RWPE1 (cell line): ENCODE measurements at regions not wholly inside any gene's neighbourhood (a gene's known extent, or its start where the extent isn't known, plus 50 kb on each side); places are given as distances from the start of the nearest gene placed in this dataset.

Source experiments
- CTCF ChIA-PET: fragments of 350-600 bp; sonication (Branson Sonifier 250); formaldehyde crosslinking; extraction: SDS; loops from one replicate; lab custom pipeline; 2021; lab: Yijun Ruan, JAX
- POLR2A ChIA-PET: fragments of 400-600 bp; formaldehyde crosslinking; extraction: SDS; loops from one replicate; lab custom pipeline; 2020; ENCODE audit warnings: antibody characterized with exemption; ENCODE audit not compliant: low non-redundant PET; lab: Yijun Ruan, JAX
- DNase-seq: peaks from one replicate; pipeline ENCODE4 v3.0.0; 2012; ENCODE audit warnings: low spot score
- H3K27ac ChIP-seq: fragments of 450-650 bp; 2 replicates; pipeline ENCODE4 v1.5.1; 2017
- CTCF ChIP-seq: fragments of 450-650 bp; conservative IDR thresholded peaks from 2 replicates; pipeline ENCODE4 v1.5.1; 2017; ENCODE audit warnings: low read depth, mild to moderate bottlenecking

GRCh38 chr10:89861199-89861573 lies 159.8 kb downstream of the KIF20B start:
- no peak overlapping the region for H3K27ac ChIP-seq
- no peak for DNase-seq
- CTCF ChIA-PET: interaction anchor here (0.6 kb wide), 1 partner anchor 59 kb away, joined by 3 read pairs; no protein-coding TSS in a partner anchor
- POLR2A ChIA-PET: no interaction called here
- TF ChIP-seq CTCF: no peak

- H3K27ac ChIP-seq: no peak overlapping the region
- peak; percentile 74 for DNase-seq
- no peak for TF ChIP-seq CTCF
- ChIA-PET POLR2A (no interaction called here), CTCF (interaction anchor here (0.6 kb wide), 1 partner anchor 58 kb away, joined by 3 read pairs; no protein-coding TSS in a partner anchor)
Observed at GRCh38 chr10:89861584-89862301, 160.4 kb downstream of the KIF20B start.

- H3K27ac ChIP-seq: no peak overlapping the region
- CTCF ChIA-PET: interaction anchor here (0.6 kb wide), 1 partner anchor 13 kb away, joined by 3 read pairs; no protein-coding TSS in a partner anchor
- POLR2A ChIA-PET: no interaction called here
- peak; percentile 10 for DNase-seq
- no peak for TF ChIP-seq CTCF
Observed at GRCh38 chr10:89867964-89868363, 166.6 kb downstream of the KIF20B start.

GRCh38 chr10:89869180-89869579 lies 167.8 kb downstream of the KIF20B start:
- CTCF ChIA-PET: no interaction called here
- DNase-seq: no peak

GRCh38 chr10:89869592-89870156 lies 168.3 kb downstream of the KIF20B start:
- ChIA-PET POLR2A (no interaction called here), CTCF (no interaction called here)
- H3K27ac ChIP-seq: no peak overlapping the region
- no peak for TF ChIP-seq CTCF
- no peak for DNase-seq

More at GRCh38 chr10:89869180-89869579, 167.8 kb downstream of the KIF20B start:
- H3K27ac ChIP-seq: no peak overlapping the region
- POLR2A ChIA-PET: no interaction called here
- TF ChIP-seq CTCF: no peak

GRCh38 chr10:89870936-89871335 lies 169.5 kb downstream of the KIF20B start:
- DNase-seq: no peak
- ChIA-PET POLR2A (no interaction called here), CTCF (no interaction called here)
- no peak for TF ChIP-seq CTCF
- H3K27ac ChIP-seq: no peak overlapping the region
